Adrenal gland (tissue), 5 donors: ENCODE measurements at regions not wholly inside any gene's neighbourhood (a gene's known extent, or its start where the extent isn't known, plus 50 kb on each side); places are given as distances from the start of the nearest gene placed in this dataset.

Experiments
- POLR2A ChIP-seq, 2 donors: fragments of 450-650 bp; IDR thresholded peaks; one replicate each; pipeline ENCODE4 v1.6.1; 2017; ENCODE audit warnings: antibody characterized with exemption in 2 of 2, mild to moderate bottlenecking in 2 of 2, moderate library complexity in 1 of 2
- TF ChIP-seq, protein P1 (sequence below), 6 experiments: fragments of 450-650 bp in 4 of 6; fragments of 200-600 bp in 2 of 6; sonication (generic) in 1 of 6; IDR thresholded peaks; 1 replicate in 5 of 6; 2 replicates in 1 of 6; pipeline versions ENCODE4 v1.5.1 to v1.8.0; 2016 to 2021; ENCODE audit warnings: antibody characterized with exemption in 6 of 6, mild to moderate bottlenecking in 2 of 6, moderate library complexity in 1 of 6
- donor health status: DM: no; HTN: no; CAD: no.

GRCh38 chr21:27743971-27744564, 777.2 kb upstream of the ADAMTS5 start:
- TF ChIP-seq, protein P1, sequence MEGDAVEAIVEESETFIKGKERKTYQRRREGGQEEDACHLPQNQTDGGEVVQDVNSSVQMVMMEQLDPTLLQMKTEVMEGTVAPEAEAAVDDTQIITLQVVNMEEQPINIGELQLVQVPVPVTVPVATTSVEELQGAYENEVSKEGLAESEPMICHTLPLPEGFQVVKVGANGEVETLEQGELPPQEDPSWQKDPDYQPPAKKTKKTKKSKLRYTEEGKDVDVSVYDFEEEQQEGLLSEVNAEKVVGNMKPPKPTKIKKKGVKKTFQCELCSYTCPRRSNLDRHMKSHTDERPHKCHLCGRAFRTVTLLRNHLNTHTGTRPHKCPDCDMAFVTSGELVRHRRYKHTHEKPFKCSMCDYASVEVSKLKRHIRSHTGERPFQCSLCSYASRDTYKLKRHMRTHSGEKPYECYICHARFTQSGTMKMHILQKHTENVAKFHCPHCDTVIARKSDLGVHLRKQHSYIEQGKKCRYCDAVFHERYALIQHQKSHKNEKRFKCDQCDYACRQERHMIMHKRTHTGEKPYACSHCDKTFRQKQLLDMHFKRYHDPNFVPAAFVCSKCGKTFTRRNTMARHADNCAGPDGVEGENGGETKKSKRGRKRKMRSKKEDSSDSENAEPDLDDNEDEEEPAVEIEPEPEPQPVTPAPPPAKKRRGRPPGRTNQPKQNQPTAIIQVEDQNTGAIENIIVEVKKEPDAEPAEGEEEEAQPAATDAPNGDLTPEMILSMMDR (IDR thresholded peaks at IDR 0.05) = no peak
- no peak for TF ChIP-seq POLR2A (IDR thresholded peaks at IDR 0.05)
